Body of pancreas (tissue), 4 donors: ENCODE measurements at regions not wholly inside any gene's neighbourhood (a gene's known extent, or its start where the extent isn't known, plus 50 kb on each side); places are given as distances from the start of the nearest gene placed in this dataset.

ENCODE experiments used
- ATAC-seq: fragments of 150-250 bp; one replicate; pipeline ENCODE4 v1.9.1; 2016
- DNase-seq, 4 donors: peaks; one replicate each; pipeline ENCODE4 v3.0.0-alpha.2; 2019
- H3K27ac ChIP-seq, 4 donors: fragments of 200-600 bp; sonication (generic); 1 replicate in 3 of 4; 2 replicates in 1 of 4; pipeline versions ENCODE4 v1.5.1 to v1.6.1; 2016 to 2019; ENCODE audit warnings: mild to moderate bottlenecking in 1 of 4, mixed read lengths in 1 of 4, moderate library complexity in 1 of 4
- H3K27me3 ChIP-seq, 2 donors: fragments of 200-600 bp; sonication (generic); one replicate each; pipeline ENCODE4 v1.6.0; 2016; ENCODE audit warnings: mild to moderate bottlenecking in 1 of 2
- H3K36me3 ChIP-seq, 2 donors: fragments of 200-600 bp; sonication (generic); replicated peaks in 1 of 2; 2 replicates each; pipeline ENCODE4 v1.5.1; 2016; ENCODE audit warnings: low read depth in 2 of 2; ENCODE audit not compliant: insufficient read depth in 1 of 2
- H3K4me1 ChIP-seq: fragments of 200-600 bp; sonication (generic); one replicate; pipeline ENCODE4 v1.6.0; 2016
- H3K4me3 ChIP-seq, 2 donors: fragments of 200-600 bp; sonication (generic); 1 replicate in 1 of 2; 2 replicates in 1 of 2; pipeline ENCODE4 v1.5.1; 2016 to 2019
- H3K9me3 ChIP-seq, 3 donors: fragments of 200-600 bp; sonication (generic); 1 replicate in 2 of 3; 2 replicates in 1 of 3; pipeline ENCODE4 v1.5.1; 2016
- POLR2A ChIP-seq, 3 donors: fragments of 450-650 bp; IDR thresholded peaks; one replicate each; pipeline ENCODE4 v1.6.1; 2016; ENCODE audit warnings: antibody characterized with exemption in 3 of 3, mild to moderate bottlenecking in 2 of 3
- WGBS, 2 donors: methylation state at CpG; one replicate each; pipeline ENCODE4 v1.1.5; 2017; 5-methylcytosine and 5-hydroxymethylcytosine counted together
- intact Hi-C: fragments of 100-400 bp; cut with DNase I; formaldehyde crosslinking; loops from one replicate; pipeline ENCODE4 v1.15.1; 2023
- TF ChIP-seq, protein P1 (sequence below), 7 experiments: fragments of 450-650 bp in 4 of 7; fragments of 200-600 bp in 3 of 7; sonication (generic) in 3 of 7; IDR thresholded peaks; one replicate each; pipeline ENCODE4 v1.5.1; 2016 to 2019; ENCODE audit warnings: antibody characterized with exemption in 7 of 7

DNA sequence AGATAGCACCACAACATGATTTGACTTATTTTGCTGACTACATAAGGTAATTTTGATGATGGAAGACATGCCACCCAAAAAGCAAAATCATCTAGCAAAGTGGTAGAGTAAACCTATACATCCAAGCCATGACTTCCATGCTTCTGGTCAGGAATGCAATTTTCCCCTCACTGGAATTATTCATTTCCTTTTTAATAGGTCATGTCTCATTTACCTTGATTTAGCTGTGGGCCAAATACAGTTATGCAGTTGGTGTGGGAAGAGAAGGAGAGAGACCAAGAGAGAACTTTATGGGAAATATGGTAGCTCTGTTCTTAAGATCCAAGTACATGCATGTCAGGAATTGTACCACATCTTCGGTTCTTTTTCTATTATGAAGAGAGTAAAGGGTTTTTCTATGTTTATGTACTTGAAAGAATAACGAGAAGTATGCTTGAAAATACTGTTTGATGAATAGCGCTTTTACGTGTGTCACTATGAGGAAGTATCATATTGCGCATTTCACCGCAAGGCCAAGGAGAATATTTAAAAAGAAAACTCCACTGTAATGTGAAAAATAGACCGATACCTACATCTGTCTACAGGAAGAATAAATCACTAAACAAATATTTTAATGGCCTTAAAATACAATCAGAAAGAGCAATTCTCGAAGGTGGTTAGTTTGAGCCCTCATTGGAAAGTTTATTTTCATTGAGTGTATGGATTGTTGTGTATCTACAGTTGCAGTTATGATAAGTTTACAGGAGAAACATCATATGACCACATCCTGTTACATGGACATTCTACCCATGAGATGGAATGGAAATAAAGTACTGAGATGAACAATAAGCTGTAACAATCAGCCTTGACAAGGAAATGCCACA lies 134.0 kb downstream of the FOXD1 start:
- TF ChIP-seq, protein P1, sequence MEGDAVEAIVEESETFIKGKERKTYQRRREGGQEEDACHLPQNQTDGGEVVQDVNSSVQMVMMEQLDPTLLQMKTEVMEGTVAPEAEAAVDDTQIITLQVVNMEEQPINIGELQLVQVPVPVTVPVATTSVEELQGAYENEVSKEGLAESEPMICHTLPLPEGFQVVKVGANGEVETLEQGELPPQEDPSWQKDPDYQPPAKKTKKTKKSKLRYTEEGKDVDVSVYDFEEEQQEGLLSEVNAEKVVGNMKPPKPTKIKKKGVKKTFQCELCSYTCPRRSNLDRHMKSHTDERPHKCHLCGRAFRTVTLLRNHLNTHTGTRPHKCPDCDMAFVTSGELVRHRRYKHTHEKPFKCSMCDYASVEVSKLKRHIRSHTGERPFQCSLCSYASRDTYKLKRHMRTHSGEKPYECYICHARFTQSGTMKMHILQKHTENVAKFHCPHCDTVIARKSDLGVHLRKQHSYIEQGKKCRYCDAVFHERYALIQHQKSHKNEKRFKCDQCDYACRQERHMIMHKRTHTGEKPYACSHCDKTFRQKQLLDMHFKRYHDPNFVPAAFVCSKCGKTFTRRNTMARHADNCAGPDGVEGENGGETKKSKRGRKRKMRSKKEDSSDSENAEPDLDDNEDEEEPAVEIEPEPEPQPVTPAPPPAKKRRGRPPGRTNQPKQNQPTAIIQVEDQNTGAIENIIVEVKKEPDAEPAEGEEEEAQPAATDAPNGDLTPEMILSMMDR (IDR thresholded peaks at IDR 0.05): no peak
- H3K27ac ChIP-seq: no peak overlapping the region
- H3K9me3 ChIP-seq: no peaks in the 10 kb centered on the region
- no peak for DNase-seq
- WGBS, 2 donors: 72 to 74% methylated on average over 8 of the region's 8 CpGs
- H3K36me3 ChIP-seq: no peaks in the 10 kb centered on the region
- no peak for ATAC-seq
- H3K4me1 ChIP-seq: peaks cover 9% of the 10 kb centered on the region
- no peak overlapping the region for H3K4me3 ChIP-seq
- intact Hi-C loops: no loop called here
- no peaks in the 10 kb centered on the region for H3K27me3 ChIP-seq

DNA sequence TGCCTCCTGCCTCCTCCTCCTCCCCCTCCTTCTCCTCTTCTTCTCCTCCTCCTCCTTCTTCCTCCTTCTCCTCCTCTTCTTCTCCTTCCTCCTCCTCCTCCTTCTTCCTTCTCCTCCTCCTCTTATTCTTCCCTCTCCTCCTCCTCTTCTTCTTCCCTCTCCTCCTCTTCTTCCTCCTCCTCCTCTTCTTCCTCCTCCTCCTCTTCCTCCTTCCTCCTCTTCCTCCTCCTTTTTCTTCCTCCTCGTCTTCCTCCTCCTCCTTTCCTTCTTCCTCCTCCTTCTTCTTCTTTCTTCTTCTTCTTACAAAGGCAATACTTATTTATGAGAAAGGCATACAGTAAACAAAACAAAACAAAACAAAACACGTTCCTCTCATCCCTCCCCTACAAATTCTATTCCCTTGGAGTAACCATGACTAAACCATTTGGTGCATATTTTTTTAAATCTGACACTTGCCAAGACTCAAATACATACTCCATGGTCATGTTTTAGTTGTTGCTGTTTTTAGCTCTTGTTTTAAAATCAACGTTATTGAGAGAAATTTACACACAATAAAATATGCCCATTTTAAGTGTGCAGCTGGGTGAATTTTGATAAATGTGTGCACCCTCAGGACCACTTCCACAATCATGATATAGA lies 135.6 kb downstream of the FOXD1 start:
- WGBS, 2 donors: 36 to 47% methylated on average over 3 of the region's 3 CpGs
- Histone ChIP-seq H3K4me1 (peaks cover 9% of the 10 kb centered on the region), H3K4me3 (no peak overlapping the region), H3K9me3 (no peaks in the 10 kb centered on the region), H3K36me3 (no peaks in the 10 kb centered on the region), H3K27me3 (no peaks in the 10 kb centered on the region), H3K27ac (no peak overlapping the region)
- ATAC-seq (no peak), DNase-seq (no peak)
- intact Hi-C loops: no loop called here
- TF ChIP-seq, protein P1 (IDR thresholded peaks at IDR 0.05): no peak
- no peak for TF ChIP-seq POLR2A (IDR thresholded peaks at IDR 0.05)

DNA sequence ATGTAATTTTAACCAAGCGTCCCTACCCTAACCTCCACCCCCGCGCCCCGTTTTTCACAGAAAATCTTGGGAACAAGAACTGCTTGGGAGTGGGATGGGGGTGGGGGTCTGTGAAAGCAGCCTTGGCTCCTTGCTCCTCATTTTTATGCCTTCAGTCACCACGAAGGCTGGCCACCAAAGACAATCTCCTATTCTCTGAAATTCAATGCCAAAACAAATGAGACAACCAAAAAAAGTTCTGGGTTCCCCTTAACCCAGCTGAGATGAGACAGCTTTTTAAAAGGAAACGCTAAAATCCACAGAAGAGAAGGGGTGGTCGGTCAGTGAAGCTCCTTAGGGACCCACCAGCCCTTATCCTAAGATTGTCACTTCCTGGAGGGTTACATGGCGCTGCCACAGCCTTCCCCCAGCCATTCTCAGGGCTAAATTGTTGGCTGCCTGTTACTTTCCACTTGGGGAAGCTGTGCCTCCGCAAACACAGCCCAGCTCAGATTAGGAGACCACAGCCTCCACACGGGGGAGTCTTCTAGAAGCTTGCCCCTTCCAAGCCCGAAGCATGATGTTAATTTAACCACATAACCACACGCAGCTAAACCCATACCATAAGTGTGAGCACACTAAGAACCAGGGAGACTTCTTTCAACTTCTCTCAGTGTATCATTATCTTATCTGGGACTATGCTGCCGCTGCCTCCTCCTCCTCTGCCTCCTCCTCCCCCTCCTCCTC lies 136.3 kb downstream of the FOXD1 start:
- intact Hi-C loops: no loop called here
- no peak for TF ChIP-seq POLR2A (IDR thresholded peaks at IDR 0.05)
- TF ChIP-seq, protein P1 (IDR thresholded peaks at IDR 0.05): no peak
- H3K9me3 ChIP-seq: no peaks in the 10 kb centered on the region
- ATAC-seq: no peak
- peaks cover 9% of the 10 kb centered on the region for H3K4me1 ChIP-seq
- WGBS, 2 donors: 51 to 57% methylated on average over 13 of the region's 13 CpGs
- no peaks in the 10 kb centered on the region for H3K27me3 ChIP-seq
- no peak overlapping the region for H3K4me3 ChIP-seq
- no peak for DNase-seq
- H3K36me3 ChIP-seq: no peaks in the 10 kb centered on the region
- no peak overlapping the region for H3K27ac ChIP-seq

DNA sequence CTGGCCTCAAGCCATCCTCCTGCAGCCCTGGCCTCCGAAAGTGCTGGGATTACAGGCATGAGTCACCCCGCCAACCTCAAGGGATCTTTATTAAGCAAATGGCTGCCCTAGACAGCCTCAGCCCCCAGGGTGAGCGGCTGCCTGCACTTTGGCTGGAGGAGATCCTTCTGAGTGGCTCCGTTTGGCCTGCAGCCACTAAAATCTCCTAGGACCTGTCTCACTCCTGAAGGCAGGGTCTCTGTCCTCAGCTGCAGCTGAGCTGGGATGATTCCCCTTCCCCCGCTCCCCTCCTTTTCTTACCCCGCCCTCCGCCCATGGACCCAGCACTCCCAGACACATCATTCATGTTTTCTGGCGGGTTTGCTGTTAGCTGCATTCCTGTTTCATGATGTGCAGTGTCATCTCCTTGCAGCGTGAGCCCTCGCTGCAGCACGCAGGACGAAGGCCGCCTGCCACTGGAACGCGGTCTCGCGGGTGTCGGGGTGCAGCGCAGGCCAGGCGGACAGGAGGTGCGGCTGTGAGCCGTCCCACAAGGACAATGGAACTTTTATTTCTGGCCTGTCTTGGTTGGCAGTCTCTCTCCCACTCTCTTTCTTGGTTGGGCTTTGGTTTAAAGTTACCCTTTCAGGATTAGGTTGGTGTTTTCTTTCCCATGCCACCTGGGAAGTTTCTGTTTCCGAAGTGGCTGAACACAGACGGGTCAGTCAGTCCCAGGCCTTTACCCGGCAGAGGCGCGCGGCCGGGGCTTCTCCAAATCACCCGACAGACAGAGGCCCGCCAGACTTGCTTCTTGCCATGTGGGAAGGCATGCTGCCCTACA lies 137.1 kb downstream of the FOXD1 start:
- H3K27ac ChIP-seq: no peak overlapping the region
- no peaks in the 10 kb centered on the region for H3K9me3 ChIP-seq
- H3K4me1 ChIP-seq: peaks cover 9% of the 10 kb centered on the region
- WGBS, 2 donors: 33 to 37% methylated on average over 29 to 31 of the region's 31 CpGs
- ATAC-seq (peak; percentile 56), DNase-seq (peak in 1 of 4 donors; percentile 18)
- no peak for TF ChIP-seq POLR2A (IDR thresholded peaks at IDR 0.05)
- TF ChIP-seq, protein P1 (IDR thresholded peaks at IDR 0.05): no peak
- no peaks in the 10 kb centered on the region for H3K36me3 ChIP-seq
- no peaks in the 10 kb centered on the region for H3K27me3 ChIP-seq
- intact Hi-C loops: no loop called here
- H3K4me3 ChIP-seq: no peak overlapping the region
